ENCODE measurements at regions not wholly inside any gene's neighbourhood (a gene's known extent, or its start where the extent isn't known, plus 50 kb on each side); places are given as distances from the start of the nearest gene placed in this dataset.

DNA sequence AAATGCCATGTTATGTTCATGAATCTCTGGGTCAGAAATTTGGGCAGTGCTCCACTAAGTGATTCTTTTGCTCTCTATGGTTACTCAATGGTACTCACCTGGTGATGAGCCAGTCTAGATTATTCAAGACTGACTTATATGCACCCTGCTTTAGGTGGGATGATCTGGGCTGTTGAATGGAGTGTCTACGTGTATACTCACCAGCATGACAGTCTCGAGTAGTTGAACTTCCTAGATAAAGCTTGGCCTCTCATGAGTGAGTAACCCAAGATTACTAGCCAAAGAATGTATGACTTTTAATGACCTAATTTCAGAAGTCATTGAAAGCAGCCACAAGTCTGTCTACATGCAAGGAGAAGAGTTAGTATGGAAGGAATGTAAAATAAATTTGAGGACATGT, 77.5 kb upstream of the CADM2 start:
- TF ChIP-seq, protein P1, sequence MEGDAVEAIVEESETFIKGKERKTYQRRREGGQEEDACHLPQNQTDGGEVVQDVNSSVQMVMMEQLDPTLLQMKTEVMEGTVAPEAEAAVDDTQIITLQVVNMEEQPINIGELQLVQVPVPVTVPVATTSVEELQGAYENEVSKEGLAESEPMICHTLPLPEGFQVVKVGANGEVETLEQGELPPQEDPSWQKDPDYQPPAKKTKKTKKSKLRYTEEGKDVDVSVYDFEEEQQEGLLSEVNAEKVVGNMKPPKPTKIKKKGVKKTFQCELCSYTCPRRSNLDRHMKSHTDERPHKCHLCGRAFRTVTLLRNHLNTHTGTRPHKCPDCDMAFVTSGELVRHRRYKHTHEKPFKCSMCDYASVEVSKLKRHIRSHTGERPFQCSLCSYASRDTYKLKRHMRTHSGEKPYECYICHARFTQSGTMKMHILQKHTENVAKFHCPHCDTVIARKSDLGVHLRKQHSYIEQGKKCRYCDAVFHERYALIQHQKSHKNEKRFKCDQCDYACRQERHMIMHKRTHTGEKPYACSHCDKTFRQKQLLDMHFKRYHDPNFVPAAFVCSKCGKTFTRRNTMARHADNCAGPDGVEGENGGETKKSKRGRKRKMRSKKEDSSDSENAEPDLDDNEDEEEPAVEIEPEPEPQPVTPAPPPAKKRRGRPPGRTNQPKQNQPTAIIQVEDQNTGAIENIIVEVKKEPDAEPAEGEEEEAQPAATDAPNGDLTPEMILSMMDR (IDR thresholded peaks at IDR 0.05; ENCODE audit: low read depth, low read length), result no peak
- no peak overlapping the region for H3K4me3 ChIP-seq (replicated peaks in 1 of 2; ENCODE audit: low read depth in 2 of 2, low read length in 2 of 2)
- DNase-seq (ENCODE audit: low read depth in 2 of 2), result no peak

DNA sequence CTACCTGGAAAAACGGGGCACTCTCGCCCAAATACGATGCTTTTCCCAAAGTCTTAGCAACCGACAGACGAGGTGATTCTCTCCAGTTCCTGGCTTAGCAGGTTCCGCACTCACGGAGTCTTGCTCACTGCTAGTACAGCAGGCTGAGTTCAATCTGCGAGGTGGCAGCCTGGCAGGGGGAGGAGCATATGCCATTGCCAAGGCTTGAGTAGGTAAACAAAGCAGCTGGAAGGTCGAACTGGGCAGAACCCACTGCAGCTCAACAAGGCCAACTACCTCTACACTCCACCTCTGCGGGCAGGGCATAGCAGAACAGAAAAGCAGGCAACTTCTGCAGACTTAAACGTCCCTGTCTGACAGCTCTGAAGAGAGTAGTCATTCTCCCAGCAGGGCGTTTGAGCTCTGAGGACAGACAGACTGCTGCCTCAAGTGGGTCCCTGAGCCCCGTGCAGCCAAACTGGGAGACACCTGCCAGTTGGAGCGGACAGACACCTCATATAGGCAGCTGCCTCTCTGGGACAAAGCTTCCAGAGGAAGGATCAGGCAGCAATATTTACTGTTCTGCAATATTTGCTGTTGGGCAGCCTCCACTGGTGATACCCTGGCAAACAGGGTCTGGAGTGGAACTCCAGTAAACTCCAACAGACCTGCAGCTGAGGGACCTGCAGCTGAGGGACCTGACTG, 73.4 kb upstream of the CADM2 start:
- no peak overlapping the region for H3K4me3 ChIP-seq (replicated peaks in 1 of 2; ENCODE audit: low read depth in 2 of 2, low read length in 2 of 2)
- TF ChIP-seq, protein P1 (IDR thresholded peaks at IDR 0.05; ENCODE audit: low read depth, low read length), result no peak
- DNase-seq (ENCODE audit: low read depth in 2 of 2), result no peak

GRCh38 chr3:84891851-84892250, 66.9 kb upstream of the CADM2 start:
- TF ChIP-seq, protein P1 (IDR thresholded peaks at IDR 0.05; ENCODE audit: low read depth, low read length), result no peak
- no peak overlapping the region for H3K4me3 ChIP-seq (replicated peaks in 1 of 2; ENCODE audit: low read depth in 2 of 2, low read length in 2 of 2)
- DNase-seq (ENCODE audit: low read depth in 2 of 2), result no peak

- no peak for DNase-seq (ENCODE audit: low read depth in 2 of 2)
- TF ChIP-seq, protein P1 (IDR thresholded peaks at IDR 0.05; ENCODE audit: low read depth, low read length), result no peak
- no peak overlapping the region for H3K4me3 ChIP-seq (replicated peaks in 1 of 2; ENCODE audit: low read depth in 2 of 2, low read length in 2 of 2)
These were observed 65.6 kb upstream of the CADM2 start for GRCh38 chr3:84893211-84893610.

GRCh38 chr3:84904212-84904611, 54.6 kb upstream of the CADM2 start:
- no peak overlapping the region for H3K4me3 ChIP-seq (replicated peaks in 1 of 2; ENCODE audit: low read depth in 2 of 2, low read length in 2 of 2)
- no peak for DNase-seq (ENCODE audit: low read depth in 2 of 2)
- TF ChIP-seq, protein P1 (IDR thresholded peaks at IDR 0.05; ENCODE audit: low read depth, low read length), result no peak

DNA sequence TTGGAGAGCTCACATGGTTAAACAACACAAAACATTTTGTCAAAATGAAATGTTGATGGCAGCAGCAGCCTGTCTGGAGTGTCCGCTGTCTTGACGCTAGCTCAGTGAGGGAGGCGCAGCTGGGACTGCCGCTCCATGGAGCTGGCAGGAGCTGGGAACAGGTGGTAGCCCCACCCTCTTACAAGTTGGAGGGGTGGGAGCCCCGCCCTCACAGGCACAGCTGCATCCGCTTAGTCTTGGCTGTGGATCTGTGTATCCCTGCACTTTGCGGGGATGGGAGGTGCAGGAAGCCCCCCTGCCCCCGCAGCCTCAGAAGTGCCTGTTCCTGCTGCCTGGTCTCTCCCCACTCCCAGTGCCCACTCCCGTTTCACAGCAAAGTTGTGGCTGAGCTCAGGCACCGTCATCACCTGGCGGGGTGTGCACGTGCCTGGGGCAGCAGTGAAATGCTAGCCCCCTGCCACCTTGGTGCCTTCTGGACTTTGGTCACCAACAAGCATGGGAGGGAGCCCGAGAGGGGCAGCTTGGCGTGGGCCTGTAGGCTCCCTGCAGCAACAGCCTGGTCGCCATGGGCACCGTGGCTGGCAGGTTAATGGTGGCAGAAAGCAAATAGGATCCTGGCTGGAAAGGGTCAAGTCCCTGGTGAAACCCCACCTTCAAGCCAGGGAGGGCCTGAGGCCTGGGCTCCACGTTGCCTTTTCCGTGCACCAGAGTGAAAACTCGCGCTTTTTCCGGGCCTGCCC, 53.8 kb upstream of the CADM2 start:
- TF ChIP-seq, protein P1 (IDR thresholded peaks at IDR 0.05; ENCODE audit: low read depth, low read length), result no peak
- no peak for DNase-seq (ENCODE audit: low read depth in 2 of 2)
- H3K4me3 ChIP-seq (replicated peaks in 1 of 2; ENCODE audit: low read depth in 2 of 2, low read length in 2 of 2), result no peak overlapping the region

All from cardiac fibroblast (primary cell).